Activated T-cell treated with anti-CD3 and anti-CD28 coated beads, Interleukin-2, amount 50 U/mL, for 1 hour (primary cell): ENCODE measurements at regions not wholly inside any gene's neighbourhood (a gene's known extent, or its start where the extent isn't known, plus 50 kb on each side); places are given as distances from the start of the nearest gene placed in this dataset.
"Not testable (repeated sequence)": the region's sequence is repeated elsewhere in the genome, so short reads cannot be mapped to it uniquely, and the experiment has no call there.

ENCODE experiments used
- DNase-seq: peaks from one replicate; pipeline ENCODE4 v3.0.0-alpha.2; 2020

DNA sequence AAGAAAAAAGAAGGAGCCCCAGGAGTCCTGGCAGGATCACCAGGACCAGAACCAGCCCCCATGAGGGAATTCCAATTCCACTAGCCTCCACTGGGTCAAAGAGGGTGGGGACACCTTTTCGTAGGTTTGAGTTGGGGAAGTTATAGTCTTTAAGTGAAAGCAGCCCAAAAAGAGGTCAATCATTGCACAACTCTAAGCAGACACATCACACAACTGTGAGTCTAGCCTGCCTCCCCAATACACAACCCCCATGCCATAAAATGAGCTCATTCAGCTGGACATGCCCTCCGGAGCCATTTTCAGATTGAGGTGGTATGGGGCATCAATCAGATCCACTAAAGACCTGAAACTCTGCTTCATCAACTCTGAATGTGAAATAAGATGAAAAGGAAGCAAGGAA is 179.9 kb downstream of the NPHP4 start:
- DNase-seq = no peak

DNA sequence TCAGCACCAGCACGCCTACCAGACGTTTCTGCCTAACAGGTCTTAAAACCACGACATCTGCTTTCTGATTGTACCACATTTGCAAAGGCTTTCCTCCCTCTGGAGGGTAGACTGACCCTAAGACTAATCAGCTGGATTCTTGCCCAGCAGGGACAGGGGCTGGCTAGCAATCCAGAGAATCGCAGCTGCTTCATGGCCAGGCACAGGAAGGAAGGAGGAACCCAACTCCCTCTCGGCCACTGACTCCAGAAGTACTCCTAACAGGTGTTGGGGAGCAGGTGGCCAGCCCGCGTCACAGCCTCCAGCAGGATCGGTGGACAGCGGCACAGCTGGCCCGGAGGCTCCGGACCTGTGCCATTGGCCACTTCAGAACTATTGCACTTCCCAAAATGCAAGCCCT is 180.8 kb downstream of the NPHP4 start:
- no peak for DNase-seq

DNA sequence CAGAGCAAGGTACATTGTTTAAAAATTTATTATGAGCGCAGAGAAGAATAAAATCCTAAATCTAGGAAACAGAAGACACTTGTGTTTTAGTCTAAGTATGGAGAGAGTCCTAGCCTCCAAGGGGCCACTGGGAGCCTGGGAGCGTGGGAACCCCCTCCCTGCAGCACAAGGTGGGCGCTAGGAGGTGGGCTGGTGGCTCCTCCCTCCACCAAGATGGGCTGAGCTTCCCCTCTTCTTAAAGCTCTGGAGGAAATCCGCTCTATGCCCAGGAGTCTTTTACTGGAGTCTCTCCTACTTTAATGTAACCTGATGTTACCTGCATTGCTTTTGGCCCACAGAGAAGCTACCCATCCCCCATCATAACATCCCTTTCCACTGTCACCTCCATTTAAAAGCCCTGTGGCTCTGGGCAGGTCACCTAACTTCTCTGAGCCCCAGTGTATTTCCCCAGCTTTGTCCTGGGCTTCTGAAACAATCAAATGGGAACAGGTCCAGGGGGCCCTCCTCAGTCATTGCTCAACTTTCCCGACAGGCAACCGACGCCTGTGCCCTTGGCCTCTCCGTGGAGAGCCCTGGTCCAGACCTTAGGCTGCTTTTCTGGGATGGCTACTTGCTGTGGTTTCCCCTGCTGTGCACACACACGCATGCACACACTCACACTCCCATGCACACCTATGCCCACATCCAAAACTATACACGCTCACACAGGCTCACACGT is 181.5 kb downstream of the NPHP4 start:
- no peak for DNase-seq

DNA sequence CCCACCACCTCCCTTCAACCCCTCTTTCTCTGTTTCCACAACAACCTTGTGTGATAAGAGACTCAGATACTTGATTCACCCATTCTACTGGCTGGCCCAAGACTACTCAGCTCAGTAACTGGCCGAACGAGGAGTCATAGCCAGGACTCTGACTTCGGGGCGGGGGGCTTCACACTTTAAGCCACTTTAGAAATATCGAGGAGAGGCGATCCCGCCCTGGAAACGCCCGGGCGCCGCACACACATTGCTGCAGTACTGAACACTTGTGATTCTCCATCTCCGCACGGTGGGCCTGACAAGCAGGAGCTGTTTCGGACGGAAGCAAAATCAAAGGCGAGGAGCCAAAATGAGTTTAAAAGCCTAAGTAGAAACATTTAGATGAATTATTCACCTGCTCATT is 182.1 kb downstream of the NPHP4 start:
- no peak for DNase-seq

DNA sequence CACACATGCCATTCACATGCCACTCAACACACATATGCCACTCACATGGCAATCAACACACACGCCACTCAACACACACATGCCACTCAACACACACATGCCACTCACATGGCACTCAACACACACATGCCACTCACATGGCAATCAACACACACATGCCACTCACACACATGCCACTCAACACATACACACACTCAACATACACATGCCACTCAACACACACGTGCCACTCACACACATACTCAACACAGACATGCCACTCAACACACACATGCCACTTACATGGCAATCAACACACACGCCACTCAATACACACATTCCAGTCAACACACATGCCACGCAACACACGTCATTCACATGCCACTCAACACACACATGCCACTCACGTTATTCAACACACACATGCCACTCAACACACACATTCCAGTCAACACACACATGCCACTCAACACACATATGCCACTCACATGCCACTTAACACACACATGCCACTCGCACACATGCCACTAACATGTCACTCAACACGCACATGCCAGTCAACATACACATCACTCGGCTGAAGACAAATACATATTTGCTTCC is 182.9 kb downstream of the NPHP4 start:
- no peak for DNase-seq

DNA sequence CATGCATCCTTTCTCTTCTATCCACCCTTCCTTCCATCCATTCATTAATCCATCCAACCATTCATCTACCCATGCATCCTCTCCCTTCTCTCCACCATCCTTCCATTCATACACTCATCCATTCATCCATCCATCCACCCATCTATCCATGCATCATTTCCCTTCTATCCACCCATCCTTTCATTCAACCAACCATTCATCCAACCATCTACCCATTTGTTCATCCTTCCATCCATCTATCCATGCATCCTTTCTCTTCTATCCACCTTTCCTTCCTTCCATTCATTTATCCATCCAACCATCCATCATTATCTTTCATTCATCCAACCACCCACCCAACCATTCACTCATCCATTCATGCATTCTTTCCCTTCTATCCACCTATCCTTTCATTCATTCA is 188.4 kb downstream of the NPHP4 start:
- no peak for DNase-seq

DNA sequence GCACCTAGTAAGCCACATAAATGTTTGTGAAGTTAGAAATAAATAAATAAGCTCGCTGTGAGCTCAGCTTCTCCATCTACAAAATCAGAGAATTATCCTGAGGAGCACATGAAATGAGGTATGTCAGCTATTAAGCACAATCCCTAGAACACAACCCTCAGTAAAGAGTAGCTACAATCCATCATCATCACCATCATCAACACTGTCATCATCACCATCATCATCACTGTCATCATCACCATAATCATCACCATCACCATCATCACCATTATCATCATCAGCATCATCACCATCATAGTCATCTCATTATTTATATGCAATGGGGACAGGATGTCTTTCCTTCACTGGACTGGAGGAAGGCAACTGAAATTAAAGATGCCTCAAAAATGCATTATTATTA is 189.6 kb downstream of the NPHP4 start:
- no peak for DNase-seq

DNA sequence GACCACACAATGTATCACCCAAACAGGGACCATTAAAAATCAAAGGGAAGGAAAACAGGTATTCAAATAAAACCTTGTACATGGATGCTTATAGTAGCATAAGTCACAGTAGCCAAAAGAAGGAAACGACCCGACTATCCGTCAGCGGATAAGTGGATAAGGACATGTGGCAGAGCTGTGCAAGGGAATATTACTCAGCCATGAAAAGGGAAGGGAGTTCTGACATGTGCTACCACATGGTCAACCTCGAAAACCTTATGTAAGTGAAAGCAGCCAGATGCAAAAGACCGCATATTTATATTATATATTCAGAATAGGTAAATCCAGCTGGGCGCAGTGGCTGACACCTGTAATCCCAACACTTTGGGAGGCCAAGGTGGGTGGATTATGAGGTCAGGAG is 193.3 kb downstream of the NPHP4 start:
- no peak for DNase-seq

DNA sequence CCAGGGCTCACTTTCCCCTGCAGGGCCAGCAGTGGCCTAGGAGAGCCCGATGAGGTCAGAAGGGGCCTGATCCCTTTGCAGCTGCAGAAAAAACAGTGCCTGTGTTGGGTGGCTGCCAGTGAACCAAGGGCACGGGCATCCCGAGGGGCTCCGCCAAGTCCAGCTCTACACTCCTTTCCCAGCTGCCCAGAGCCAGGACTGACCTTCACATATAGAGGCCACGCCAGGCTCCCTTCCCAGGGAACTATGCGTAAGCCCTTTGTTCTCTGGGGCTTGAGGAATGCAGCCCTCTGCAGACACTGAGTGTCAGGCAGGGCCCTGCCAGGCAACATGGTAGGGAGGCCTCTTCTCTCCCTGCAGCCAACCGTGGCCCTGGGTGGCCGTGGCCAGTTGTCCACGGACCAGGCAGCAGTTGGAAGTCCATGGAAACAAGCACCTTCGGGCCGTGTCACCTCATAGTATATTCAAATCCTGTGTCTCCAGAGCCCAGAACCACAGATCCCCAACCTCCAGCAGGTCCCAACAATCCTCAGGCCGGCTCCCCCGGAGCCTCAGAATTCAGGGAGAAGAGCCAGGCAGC is 194.0 kb downstream of the NPHP4 start:
- no peak for DNase-seq

DNA sequence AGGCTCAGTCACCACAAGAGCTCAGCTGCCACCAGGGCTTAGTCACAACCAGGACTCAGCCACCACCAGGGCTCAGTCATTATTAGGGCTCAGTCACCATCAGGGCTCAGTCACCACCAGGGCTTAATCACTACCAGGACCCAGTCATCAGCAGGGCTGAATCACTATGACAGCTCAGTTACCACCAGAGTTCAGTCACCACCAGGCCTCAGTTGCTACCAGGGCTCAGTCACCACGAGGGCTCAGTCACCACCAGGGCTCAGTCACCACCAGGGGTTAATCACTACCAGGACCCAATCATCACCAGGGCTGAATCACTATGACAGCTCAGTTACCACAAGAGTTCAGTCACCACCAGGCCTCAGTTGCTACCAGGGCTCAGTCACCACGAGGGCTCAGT is 196.2 kb downstream of the NPHP4 start:
- no peak for DNase-seq

DNA sequence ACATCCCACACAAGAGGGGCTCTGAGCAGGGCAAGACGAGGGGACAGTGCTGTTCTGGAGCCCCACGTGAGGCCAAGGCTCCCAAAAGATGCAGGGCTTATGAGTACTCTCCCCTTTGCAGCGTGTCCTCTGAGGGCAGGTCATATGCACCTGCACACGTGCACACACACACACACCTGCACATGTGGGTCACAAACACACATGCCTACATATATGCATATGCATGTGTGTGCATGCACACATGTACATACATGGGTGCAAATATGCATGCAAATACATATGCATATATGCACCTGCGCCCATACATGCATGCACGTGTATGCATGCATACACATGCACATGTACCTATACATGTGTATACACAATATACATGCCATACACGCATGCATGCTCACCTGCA is 197.9 kb downstream of the NPHP4 start:
- DNase-seq = no peak

DNA sequence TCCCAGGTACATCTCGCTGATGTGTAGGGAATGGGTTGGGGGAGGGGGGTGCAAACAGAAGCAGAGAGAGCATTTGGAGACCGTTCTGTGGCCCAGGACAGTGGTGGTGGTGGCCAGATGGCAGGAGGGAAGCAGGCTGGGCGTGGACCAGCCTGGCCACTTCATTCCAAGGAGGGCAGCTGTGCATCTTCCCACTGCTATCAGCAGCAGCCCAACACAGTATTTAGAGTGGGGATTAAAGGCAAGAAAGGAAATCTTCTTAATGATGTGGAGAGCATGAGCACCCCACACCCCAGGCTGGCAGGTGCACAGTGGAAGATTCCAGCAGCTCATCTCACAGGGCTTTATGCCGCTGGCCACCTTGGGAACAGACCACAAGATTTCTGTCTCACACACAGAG is 198.7 kb downstream of the NPHP4 start:
- no peak for DNase-seq

DNA sequence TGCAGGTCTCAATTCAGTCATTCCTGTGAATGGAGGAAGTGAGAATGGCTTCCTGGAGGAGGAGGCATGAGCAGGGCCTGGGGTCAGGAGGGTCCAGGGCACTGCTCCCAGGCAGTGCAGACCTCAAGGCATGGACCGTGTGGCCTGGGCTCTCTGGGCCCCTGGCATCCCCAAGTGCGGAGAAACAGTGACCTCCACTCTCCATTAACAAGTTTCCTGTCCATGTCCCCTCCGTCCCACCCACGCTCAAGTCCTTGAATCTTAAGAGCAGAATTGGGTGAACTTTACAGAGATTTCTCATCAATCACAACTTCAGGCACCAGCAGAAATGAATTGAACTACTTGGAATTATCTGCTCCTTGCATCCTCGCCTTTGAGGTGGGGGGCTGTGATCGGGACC is 211.1 kb downstream of the NPHP4 start:
- no peak for DNase-seq

DNA sequence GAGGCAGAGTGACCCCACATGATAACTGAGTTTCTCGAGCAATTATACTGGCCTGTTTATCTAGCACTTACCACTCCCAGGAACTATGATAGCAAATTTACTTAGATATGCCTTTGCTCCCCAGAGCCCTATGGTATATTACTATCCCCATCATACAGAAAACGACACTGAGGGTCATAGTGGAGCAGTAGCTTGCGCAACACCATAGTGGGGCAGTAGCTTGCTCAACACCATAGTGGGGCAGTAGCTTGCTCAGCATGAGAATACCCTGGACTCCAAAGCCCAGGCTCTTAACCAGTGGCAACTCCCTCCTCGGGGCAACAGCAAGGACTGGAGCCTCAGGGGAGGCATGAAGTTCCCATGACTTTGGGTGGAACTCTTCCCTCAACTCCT is 211.9 kb downstream of the NPHP4 start:
- no peak for DNase-seq

DNA sequence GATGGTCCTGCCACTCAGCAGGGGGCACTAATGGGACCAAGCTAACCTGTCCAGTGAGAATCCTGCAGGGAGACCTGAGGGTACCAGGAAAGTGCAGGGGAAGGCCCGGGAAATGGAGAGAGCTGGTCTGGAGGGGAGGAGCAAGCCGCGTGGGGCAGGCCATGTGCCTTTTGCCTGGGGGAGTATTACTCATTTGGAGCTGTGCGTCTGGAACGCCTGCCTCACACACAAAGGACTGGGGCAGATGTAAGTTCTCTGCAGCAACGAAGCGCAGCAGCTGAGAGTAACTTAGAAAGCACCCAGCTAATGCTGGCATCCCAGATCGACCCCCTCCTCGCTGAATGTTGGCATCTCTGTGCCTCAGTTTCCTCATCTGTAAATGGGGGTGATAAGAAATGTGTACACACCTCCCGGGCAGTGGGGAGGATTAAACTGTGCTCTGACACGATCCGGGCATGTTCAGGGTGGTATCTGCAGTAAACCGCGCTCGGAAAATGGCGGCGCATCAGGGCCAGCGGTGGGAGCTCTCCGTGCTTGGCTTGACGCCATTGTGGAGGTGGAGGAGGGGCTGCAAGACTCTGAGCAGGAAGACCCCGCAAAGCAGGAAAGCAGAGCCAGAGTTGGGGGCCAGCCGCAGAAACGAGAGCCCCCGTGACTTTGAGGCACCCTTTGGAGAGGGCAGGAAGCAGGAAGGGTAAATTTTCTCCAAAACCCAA is 212.5 kb downstream of the NPHP4 start:
- no peak for DNase-seq

DNA sequence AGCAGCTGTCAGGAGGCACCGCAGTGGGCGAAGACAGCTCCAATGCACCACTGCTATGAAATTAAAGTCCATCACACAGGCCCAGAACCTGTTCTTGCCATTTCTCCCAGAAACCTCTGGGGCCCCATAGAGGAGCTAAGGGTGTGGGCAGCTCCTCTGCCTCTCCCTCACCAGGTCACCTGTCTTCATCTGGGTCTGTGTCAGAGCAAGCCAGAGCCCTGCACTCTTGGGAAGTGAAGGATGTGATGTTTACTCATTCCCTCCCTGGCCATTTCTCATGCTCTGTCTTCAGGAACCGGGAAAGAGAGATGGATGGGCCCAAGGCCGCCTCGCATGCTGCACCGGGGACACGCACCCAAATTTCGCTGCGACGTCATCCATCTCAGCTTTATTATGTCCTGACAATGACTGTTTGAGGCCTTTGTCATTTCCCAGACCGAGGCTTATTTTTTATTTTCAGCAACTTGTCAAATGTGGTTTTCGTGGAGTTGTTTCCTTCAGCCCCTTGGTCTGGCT is 216.1 kb downstream of the NPHP4 start:
- DNase-seq = no peak

DNA sequence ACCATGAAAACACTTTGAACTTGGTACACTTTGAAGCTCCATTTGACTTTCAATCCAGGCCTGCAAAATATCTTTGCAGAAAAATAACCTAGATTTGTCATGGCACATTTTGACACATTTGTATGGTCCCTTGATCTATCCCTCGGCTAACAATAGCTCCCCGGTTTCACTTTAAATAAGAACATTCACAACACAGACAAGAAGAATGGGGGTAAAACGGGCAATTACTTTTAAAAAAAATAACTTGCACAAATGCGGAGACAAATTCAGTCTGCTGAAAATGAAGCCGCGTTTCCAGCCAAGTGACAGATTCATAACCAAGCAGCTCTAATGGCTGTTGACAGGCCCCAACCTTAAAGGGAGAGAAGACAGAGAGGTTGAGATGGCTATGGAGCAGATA is 218.2 kb downstream of the NPHP4 start:
- no peak for DNase-seq

DNA sequence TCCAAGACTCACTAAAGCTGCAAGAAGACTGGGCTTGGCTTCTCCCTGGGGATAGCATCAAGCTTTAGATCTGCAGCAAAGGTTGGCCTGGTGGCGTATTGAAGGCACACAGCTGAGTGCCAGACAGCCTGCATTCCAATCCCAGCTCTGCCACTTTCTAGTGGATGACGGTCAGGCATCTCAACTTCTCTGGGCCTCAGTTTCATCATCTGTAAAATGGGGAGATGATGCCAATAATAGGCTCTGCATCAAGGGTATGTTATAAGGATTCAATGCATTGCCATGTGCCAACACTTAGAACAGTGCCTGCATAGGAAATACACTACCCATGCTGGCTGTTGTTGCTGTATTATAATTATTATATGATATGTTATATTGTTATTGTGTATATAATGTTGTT is 220.4 kb downstream of the NPHP4 start:
- DNase-seq = no peak

DNA sequence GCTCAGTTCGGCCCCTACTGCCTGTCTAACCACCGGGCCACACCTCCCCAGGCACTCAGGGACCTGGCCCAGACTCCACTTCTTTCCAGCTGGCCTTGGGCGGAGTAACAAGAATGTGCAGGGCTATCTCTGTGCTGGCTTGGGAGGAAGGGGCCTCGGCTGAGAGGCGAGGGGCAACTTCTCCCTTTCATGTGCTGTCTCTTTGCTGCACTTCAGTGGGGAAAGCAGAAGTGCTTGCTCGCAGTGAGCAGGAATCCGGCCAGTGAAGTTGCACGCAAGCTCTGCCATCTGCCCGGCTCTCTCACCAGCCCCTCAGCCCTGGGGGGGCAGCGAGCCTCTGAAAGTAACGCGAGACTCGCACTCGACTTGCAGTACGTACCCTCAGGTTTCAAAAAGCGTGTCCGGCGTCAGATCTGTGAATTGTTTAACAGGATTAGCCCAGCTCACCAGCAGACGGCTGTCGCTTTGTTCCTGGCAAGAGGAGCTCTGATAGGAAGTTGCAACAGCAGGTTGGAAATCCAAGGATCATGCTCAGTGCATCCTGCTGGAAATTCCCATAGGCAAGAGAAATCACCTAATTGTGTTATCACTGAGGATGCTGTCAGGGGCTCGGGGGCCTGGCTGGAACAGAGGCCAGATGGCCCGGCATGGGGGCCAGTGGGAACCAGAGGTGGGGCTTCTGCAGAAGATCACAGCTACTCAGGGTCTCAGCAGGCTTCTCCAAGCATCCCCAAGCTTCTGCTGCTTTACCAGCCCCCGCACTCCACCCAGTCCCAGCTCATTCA is 221.1 kb downstream of the NPHP4 start:
- no peak for DNase-seq

DNA sequence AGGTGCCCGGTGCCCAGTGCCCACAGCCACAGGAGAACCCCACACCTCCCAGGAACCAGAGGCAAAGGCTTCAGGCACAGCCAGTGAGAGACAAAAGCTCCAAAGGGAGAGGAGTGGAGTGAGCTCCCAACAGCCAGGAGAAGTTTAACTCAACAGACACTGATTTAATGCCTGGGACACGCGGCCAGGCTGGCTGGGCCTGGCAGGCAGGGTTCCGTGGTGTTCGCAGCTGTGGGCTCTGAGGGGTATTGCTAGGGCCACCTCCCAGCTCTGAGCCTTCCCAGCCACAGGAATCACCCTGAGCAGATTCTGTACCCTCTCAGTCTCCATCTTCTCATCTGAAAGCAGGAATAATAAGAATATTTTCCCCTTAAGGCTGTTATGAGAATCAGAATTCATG is 222.5 kb downstream of the NPHP4 start:
- DNase-seq = no peak

DNA sequence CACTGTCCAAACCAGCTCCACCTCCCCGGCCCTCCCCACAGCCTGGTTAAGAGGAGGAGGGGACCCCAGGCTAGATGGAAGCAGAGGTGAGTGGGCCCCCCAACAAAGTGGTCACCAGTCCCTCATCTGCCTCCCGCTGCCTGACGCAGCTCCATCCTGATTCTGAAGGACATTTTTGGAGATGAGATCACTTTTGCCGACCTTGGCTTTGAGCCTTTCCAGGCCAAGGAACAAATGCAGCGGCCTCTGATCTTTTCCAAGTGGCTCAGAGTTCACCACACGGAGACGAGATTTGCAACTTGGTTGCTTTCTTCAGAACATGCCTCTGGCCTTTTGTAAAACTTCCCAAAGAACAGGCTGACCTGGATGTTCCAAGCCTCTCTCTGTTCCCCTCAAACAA is 223.1 kb downstream of the NPHP4 start:
- DNase-seq = no peak

DNA sequence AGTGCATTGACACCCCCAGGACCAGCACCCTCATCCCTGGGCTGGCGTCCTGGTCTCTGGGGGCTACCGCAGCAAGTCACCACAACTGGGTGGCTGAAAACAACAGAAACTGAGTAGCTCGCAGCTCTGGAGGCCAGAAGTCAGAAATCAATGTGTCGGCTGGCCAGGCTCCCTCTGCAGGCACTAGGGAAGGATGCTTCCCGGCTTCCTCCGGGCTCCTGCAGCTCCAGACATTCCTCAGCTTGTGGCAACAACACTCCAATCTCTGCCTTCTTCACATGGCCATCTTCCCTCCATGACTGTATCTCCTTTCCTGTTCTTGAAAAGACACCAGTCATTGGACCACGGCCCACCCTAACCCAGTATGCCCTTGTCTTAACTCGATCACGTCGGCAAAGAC is 224.2 kb downstream of the NPHP4 start:
- DNase-seq = no peak

DNA sequence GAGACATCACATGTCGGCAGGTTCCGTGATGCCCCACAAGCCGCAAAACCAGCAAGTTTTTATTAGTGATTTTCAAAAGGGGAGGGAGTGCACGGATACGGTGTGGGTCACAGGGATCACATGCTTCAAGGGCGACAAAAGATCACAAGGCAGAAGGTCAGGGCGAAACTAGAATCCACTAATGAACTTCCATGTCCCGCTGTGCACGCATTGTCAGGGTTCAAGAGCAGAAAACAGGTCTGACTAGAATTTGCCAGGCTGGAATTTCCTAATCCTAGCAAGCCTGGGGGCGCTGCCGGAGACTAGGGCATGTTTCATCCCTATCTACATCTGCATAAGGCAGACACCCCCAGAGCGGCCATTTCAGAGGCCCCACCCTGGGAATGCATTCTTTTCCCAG is 225.2 kb downstream of the NPHP4 start:
- not testable (repeated sequence) for DNase-seq
